ENCODE measurements at regions not wholly inside any gene's neighbourhood (a gene's known extent, or its start where the extent isn't known, plus 50 kb on each side); places are given as distances from the start of the nearest gene placed in this dataset.
A peak's percentile ranks its signal among the peaks of the same experiment; 100 is the strongest.

DNA sequence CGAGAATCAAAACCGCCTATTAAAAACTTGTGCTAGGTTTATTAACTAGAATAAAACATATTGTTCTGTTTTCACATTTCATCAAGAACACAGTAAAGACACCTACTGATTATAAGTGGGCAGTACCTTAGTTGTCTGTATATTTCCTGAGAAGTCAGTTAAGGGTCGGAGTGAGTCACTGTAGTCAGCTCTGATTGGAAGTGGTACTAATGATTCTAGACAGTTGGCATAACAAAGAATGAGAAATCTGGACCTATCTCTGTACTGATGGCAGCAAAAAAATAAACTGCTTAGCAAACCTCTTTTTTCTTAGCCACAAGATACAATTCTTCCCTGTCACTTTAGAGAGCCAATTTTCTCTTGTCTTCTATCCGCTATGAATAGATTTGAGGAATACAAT lies 387.3 kb upstream of the ADGRB3 start:
- ChIA-PET POLR2A (interaction anchor here (0.5 kb wide), 1 partner anchor 10 kb away, joined by 3 read pairs; no protein-coding TSS in a partner anchor), CTCF (no interaction called here)
- no peak overlapping the region for H3K27ac ChIP-seq (ENCODE audit: insufficient read depth in 1 of 2, low read depth in 1 of 2, low read length in 2 of 2, poor library complexity in 1 of 2, severe bottlenecking in 2 of 2)
- DNase-seq, result no peak
- H3K4me1 ChIP-seq (ENCODE audit: control extremely low read depth in 1 of 4, control insufficient read depth in 4 of 4, insufficient read depth in 4 of 4, low read length in 3 of 4), result no peaks in the 10 kb centered on the region
- H3K9me3 ChIP-seq (ENCODE audit: control extremely low read depth in 1 of 5, control insufficient read depth in 4 of 5, insufficient read depth in 2 of 5, low read depth in 1 of 5, low read length in 4 of 5), result no peaks in the 10 kb centered on the region
- no peaks in the 10 kb centered on the region for H3K27me3 ChIP-seq (replicated peaks in 2 of 5; ENCODE audit: control insufficient read depth in 4 of 5, insufficient read depth in 5 of 5, low read length in 4 of 5)
- no peaks in the 10 kb centered on the region for H3K36me3 ChIP-seq (ENCODE audit: control insufficient read depth in 4 of 4, insufficient read depth in 4 of 4, low read length in 3 of 4)
- WGBS (ENCODE audit: insufficient coverage), result 100% methylated on average over 1 of the region's 4 CpGs
- H3K4me3 ChIP-seq (ENCODE audit: control insufficient read depth in 1 of 7, extremely low read depth in 1 of 7, insufficient read depth in 4 of 7, low read depth in 2 of 7, low read length in 6 of 7), result no peak overlapping the region

DNA sequence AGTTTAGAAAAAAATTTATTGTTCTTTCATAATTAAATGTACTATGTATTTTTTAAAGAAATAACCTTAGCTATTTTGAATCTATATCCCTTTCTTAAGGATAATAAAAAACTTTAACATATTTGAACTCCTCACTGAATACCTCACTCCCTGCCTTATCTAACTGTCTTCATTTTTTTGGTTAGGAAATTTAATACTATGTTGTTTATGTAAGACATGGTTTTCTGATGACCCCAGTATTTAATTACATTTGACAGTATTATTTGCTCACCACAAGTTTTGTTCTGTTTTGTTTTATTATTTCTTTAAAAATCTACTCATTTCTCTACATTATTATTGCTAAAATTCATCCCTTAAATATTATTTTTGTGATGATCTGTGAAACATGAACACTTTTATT lies 394.4 kb upstream of the ADGRB3 start:
- H3K36me3 ChIP-seq (ENCODE audit: control insufficient read depth in 4 of 4, insufficient read depth in 4 of 4, low read length in 3 of 4), result no peaks in the 10 kb centered on the region
- H3K4me1 ChIP-seq (ENCODE audit: control extremely low read depth in 1 of 4, control insufficient read depth in 4 of 4, insufficient read depth in 4 of 4, low read length in 3 of 4), result no peaks in the 10 kb centered on the region
- ChIA-PET POLR2A (no interaction called here), CTCF (no interaction called here)
- H3K27me3 ChIP-seq (replicated peaks in 2 of 5; ENCODE audit: control insufficient read depth in 4 of 5, insufficient read depth in 5 of 5, low read length in 4 of 5), result no peaks in the 10 kb centered on the region
- no peak overlapping the region for H3K27ac ChIP-seq (ENCODE audit: insufficient read depth in 1 of 2, low read depth in 1 of 2, low read length in 2 of 2, poor library complexity in 1 of 2, severe bottlenecking in 2 of 2)
- H3K4me3 ChIP-seq (ENCODE audit: control insufficient read depth in 1 of 7, extremely low read depth in 1 of 7, insufficient read depth in 4 of 7, low read depth in 2 of 7, low read length in 6 of 7), result no peak overlapping the region
- DNase-seq, result no peak
- no peaks in the 10 kb centered on the region for H3K9me3 ChIP-seq (ENCODE audit: control extremely low read depth in 1 of 5, control insufficient read depth in 4 of 5, insufficient read depth in 2 of 5, low read depth in 1 of 5, low read length in 4 of 5)

DNA sequence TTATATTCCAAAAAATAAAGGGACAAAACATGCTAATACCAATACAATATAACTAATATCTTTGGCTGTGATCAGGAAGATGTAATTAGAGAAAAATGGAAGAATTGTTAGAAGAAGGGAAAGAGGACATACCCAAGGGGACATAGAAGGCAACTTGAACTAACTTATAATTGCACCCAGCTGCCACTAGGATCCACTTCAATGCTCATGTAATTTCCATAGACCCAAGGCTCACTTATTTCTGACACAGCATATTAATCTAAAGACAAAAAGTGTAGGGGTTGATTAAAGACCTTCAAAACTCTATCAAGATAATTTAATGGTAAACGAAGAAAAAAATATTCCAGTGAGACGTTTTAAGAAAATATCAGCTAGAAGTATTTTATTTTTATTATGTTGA lies 396.0 kb upstream of the ADGRB3 start:
- POLR2A ChIA-PET, result no interaction called here
- Histone ChIP-seq H3K27ac (ENCODE audit: insufficient read depth in 1 of 2, low read depth in 1 of 2, low read length in 2 of 2, poor library complexity in 1 of 2, severe bottlenecking in 2 of 2) (no peak overlapping the region), H3K4me3 (ENCODE audit: control insufficient read depth in 1 of 7, extremely low read depth in 1 of 7, insufficient read depth in 4 of 7, low read depth in 2 of 7, low read length in 6 of 7) (no peak overlapping the region), H3K36me3 (ENCODE audit: control insufficient read depth in 4 of 4, insufficient read depth in 4 of 4, low read length in 3 of 4) (no peaks in the 10 kb centered on the region), H3K9me3 (ENCODE audit: control extremely low read depth in 1 of 5, control insufficient read depth in 4 of 5, insufficient read depth in 2 of 5, low read depth in 1 of 5, low read length in 4 of 5) (no peaks in the 10 kb centered on the region), H3K27me3 (replicated peaks in 2 of 5; ENCODE audit: control insufficient read depth in 4 of 5, insufficient read depth in 5 of 5, low read length in 4 of 5) (no peaks in the 10 kb centered on the region), H3K4me1 (ENCODE audit: control extremely low read depth in 1 of 4, control insufficient read depth in 4 of 4, insufficient read depth in 4 of 4, low read length in 3 of 4) (no peaks in the 10 kb centered on the region)
- WGBS (ENCODE audit: insufficient coverage), result no CpG with 5 or more reads among the region's 2 CpGs
- DNase-seq, result no peak
- CTCF ChIA-PET, result no interaction called here

DNA sequence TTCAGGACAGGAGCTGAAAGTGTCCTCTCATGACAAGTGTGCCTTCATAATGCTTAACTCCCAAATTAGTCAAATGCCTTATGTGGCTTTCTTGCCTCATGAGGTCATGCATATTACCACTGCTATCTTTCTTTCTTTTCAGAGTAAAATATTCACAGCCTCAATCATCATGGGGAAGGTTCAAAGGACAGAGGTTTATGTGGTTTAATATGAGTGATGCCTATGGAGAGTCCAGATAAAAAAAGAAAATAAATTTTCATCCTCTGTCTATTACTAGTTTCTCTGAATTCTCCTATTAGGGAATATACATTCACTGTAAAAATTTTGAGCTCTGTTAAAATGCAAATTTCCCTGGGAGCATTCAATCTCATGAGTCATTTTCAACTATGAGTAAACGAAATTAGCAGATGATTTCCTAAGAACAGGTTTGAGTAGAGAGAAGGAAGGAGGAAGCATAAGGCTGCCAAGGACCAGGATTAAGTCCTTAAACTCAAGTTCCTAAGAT lies 396.9 kb upstream of the ADGRB3 start:
- ChIA-PET POLR2A (no interaction called here), CTCF (no interaction called here)
- WGBS (ENCODE audit: insufficient coverage), result no CpG with 5 or more reads among the region's 1 CpG
- Histone ChIP-seq H3K4me3 (ENCODE audit: control insufficient read depth in 1 of 7, extremely low read depth in 1 of 7, insufficient read depth in 4 of 7, low read depth in 2 of 7, low read length in 6 of 7) (no peak overlapping the region), H3K27me3 (replicated peaks in 2 of 5; ENCODE audit: control insufficient read depth in 4 of 5, insufficient read depth in 5 of 5, low read length in 4 of 5) (no peaks in the 10 kb centered on the region), H3K4me1 (ENCODE audit: control extremely low read depth in 1 of 4, control insufficient read depth in 4 of 4, insufficient read depth in 4 of 4, low read length in 3 of 4) (no peaks in the 10 kb centered on the region), H3K9me3 (ENCODE audit: control extremely low read depth in 1 of 5, control insufficient read depth in 4 of 5, insufficient read depth in 2 of 5, low read depth in 1 of 5, low read length in 4 of 5) (no peaks in the 10 kb centered on the region), H3K27ac (ENCODE audit: insufficient read depth in 1 of 2, low read depth in 1 of 2, low read length in 2 of 2, poor library complexity in 1 of 2, severe bottlenecking in 2 of 2) (no peak overlapping the region), H3K36me3 (ENCODE audit: control insufficient read depth in 4 of 4, insufficient read depth in 4 of 4, low read length in 3 of 4) (no peaks in the 10 kb centered on the region)
- DNase-seq, result no peak

DNA sequence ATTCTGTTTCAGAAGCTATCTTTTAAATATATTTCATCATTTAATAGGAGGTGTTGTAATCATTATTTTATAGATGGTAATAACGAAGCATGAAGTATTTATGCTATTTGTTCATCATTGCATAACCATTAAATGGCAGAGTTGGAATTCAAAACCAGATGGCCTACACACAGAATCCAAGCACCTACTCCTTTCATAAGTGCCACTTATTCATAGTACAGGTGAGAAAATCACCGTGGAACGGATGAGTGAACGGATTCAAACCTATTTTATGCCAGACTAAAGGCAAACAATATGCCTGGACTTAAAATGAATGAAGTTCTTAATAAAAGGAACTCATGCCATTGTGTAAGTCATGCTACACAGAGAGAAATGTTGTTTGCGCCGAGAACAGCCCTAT lies 397.9 kb upstream of the ADGRB3 start:
- ChIA-PET CTCF (no interaction called here), POLR2A (no interaction called here)
- Histone ChIP-seq H3K27ac (ENCODE audit: insufficient read depth in 1 of 2, low read depth in 1 of 2, low read length in 2 of 2, poor library complexity in 1 of 2, severe bottlenecking in 2 of 2) (no peak overlapping the region), H3K36me3 (ENCODE audit: control insufficient read depth in 4 of 4, insufficient read depth in 4 of 4, low read length in 3 of 4) (no peaks in the 10 kb centered on the region), H3K4me1 (ENCODE audit: control extremely low read depth in 1 of 4, control insufficient read depth in 4 of 4, insufficient read depth in 4 of 4, low read length in 3 of 4) (no peaks in the 10 kb centered on the region), H3K27me3 (replicated peaks in 2 of 5; ENCODE audit: control insufficient read depth in 4 of 5, insufficient read depth in 5 of 5, low read length in 4 of 5) (no peaks in the 10 kb centered on the region), H3K9me3 (ENCODE audit: control extremely low read depth in 1 of 5, control insufficient read depth in 4 of 5, insufficient read depth in 2 of 5, low read depth in 1 of 5, low read length in 4 of 5) (no peaks in the 10 kb centered on the region), H3K4me3 (ENCODE audit: control insufficient read depth in 1 of 7, extremely low read depth in 1 of 7, insufficient read depth in 4 of 7, low read depth in 2 of 7, low read length in 6 of 7) (no peak overlapping the region)
- 60% methylated on average over 3 of the region's 6 CpGs for WGBS (ENCODE audit: insufficient coverage)
- DNase-seq, result no peak

GRCh38 chr6:68235326-68235784 lies 399.7 kb upstream of the ADGRB3 start:
- H3K9me3 ChIP-seq (ENCODE audit: control extremely low read depth in 1 of 5, control insufficient read depth in 4 of 5, insufficient read depth in 2 of 5, low read depth in 1 of 5, low read length in 4 of 5), result no peaks in the 10 kb centered on the region
- 25% methylated on average over 1 of the region's 1 CpG for WGBS (ENCODE audit: insufficient coverage)
- POLR2A ChIA-PET, result no interaction called here
- H3K36me3 ChIP-seq (ENCODE audit: control insufficient read depth in 4 of 4, insufficient read depth in 4 of 4, low read length in 3 of 4), result no peaks in the 10 kb centered on the region
- peak in 1 of 3 donors; percentile 28 for DNase-seq
- CTCF ChIA-PET, result no interaction called here
- H3K4me3 ChIP-seq (ENCODE audit: control insufficient read depth in 1 of 7, extremely low read depth in 1 of 7, insufficient read depth in 4 of 7, low read depth in 2 of 7, low read length in 6 of 7), result no peak overlapping the region
- no peaks in the 10 kb centered on the region for H3K4me1 ChIP-seq (ENCODE audit: control extremely low read depth in 1 of 4, control insufficient read depth in 4 of 4, insufficient read depth in 4 of 4, low read length in 3 of 4)
- H3K27me3 ChIP-seq (replicated peaks in 2 of 5; ENCODE audit: control insufficient read depth in 4 of 5, insufficient read depth in 5 of 5, low read length in 4 of 5), result no peaks in the 10 kb centered on the region
- no peak overlapping the region for H3K27ac ChIP-seq (ENCODE audit: insufficient read depth in 1 of 2, low read depth in 1 of 2, low read length in 2 of 2, poor library complexity in 1 of 2, severe bottlenecking in 2 of 2)

DNA sequence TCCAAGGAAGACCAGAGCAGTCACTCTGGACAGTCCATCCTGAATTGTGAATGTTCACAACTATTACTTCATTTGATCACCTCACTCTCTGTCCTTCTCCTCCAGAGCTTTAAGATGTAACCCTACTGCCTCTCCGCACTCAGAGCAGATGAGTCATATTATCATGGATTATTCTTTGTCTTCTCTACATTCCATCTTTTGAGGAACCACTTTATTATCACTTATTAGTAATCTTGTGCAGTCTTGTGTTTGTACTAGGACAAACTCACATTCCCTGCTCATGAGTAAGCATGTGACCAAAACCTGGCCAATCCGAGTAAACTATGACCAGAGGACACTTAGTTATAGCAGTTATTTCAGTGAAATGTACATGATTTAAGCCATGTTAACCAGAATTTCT lies 401.5 kb upstream of the ADGRB3 start:
- no peak for DNase-seq
- Histone ChIP-seq H3K4me3 (ENCODE audit: control insufficient read depth in 1 of 7, extremely low read depth in 1 of 7, insufficient read depth in 4 of 7, low read depth in 2 of 7, low read length in 6 of 7) (no peak overlapping the region), H3K27ac (ENCODE audit: insufficient read depth in 1 of 2, low read depth in 1 of 2, low read length in 2 of 2, poor library complexity in 1 of 2, severe bottlenecking in 2 of 2) (no peak overlapping the region), H3K4me1 (ENCODE audit: control extremely low read depth in 1 of 4, control insufficient read depth in 4 of 4, insufficient read depth in 4 of 4, low read length in 3 of 4) (no peaks in the 10 kb centered on the region), H3K27me3 (replicated peaks in 2 of 5; ENCODE audit: control insufficient read depth in 4 of 5, insufficient read depth in 5 of 5, low read length in 4 of 5) (no peaks in the 10 kb centered on the region), H3K36me3 (ENCODE audit: control insufficient read depth in 4 of 4, insufficient read depth in 4 of 4, low read length in 3 of 4) (no peaks in the 10 kb centered on the region), H3K9me3 (ENCODE audit: control extremely low read depth in 1 of 5, control insufficient read depth in 4 of 5, insufficient read depth in 2 of 5, low read depth in 1 of 5, low read length in 4 of 5) (no peaks in the 10 kb centered on the region)
- POLR2A ChIA-PET, result no interaction called here
- WGBS (ENCODE audit: insufficient coverage), result no CpG with 5 or more reads among the region's 2 CpGs
- CTCF ChIA-PET, result no interaction called here

Measured in common myeloid progenitor, CD34-positive (primary cell).